NB4 (cell line): ENCODE measurements at regions not wholly inside any gene's neighbourhood (a gene's known extent, or its start where the extent isn't known, plus 50 kb on each side); places are given as distances from the start of the nearest gene placed in this dataset.

Source experiments
- DNase-seq: peaks from one replicate; pipeline ENCODE4 v3.0.0; 2010; ENCODE audit warnings: low read depth
- H3K4me3 ChIP-seq: one replicate; pipeline ENCODE4 v1.5.1; 2011; ENCODE audit warnings: mild to moderate bottlenecking, low read depth, low read length, moderate library complexity
- MYC ChIP-seq: IDR thresholded peaks from 2 replicates; pipeline ENCODE4 v1.6.1; 2011; ENCODE audit warnings: low read depth, low read length
- POLR2A ChIP-seq: IDR thresholded peaks from 2 replicates; pipeline ENCODE4 v1.6.1; 2011; ENCODE audit warnings: mild to moderate bottlenecking; ENCODE audit not compliant: insufficient read length; ENCODE audit errors: extremely low read depth
- TF ChIP-seq, protein P1 (sequence below): IDR thresholded peaks from one replicate; pipeline ENCODE4 v1.5.1; 2012; ENCODE audit warnings: low read depth, low read length
- TF ChIP-seq, protein P2 (sequence below): IDR thresholded peaks from 2 replicates; pipeline ENCODE4 v1.6.1; 2011; ENCODE audit warnings: low read depth, low read length

DNA sequence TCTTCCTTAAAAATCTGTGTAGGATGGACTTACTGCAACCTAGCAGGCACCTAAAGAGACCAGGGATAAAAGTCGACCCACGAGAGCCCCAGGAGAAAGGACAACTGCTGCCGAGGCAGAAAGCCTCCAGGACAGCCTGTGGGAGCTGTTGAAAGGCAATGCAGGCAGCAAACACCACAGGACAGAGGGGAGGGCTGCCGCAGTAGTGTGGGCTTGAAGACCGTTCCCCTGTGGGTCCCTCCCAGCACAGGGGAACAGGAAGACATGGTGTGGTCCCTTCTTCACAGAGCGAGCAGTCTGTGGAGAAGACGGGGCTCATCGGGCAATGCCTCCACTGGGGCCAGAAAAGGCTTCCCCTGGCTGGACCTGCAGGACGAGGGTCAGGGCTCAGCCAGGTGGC lies 58.5 kb upstream of the GATA2 start:
- no peak for DNase-seq
- H3K4me3 ChIP-seq = no peak overlapping the region
- TF ChIP-seq POLR2A (no peak), MYC (no peak)
- TF ChIP-seq, protein P1, sequence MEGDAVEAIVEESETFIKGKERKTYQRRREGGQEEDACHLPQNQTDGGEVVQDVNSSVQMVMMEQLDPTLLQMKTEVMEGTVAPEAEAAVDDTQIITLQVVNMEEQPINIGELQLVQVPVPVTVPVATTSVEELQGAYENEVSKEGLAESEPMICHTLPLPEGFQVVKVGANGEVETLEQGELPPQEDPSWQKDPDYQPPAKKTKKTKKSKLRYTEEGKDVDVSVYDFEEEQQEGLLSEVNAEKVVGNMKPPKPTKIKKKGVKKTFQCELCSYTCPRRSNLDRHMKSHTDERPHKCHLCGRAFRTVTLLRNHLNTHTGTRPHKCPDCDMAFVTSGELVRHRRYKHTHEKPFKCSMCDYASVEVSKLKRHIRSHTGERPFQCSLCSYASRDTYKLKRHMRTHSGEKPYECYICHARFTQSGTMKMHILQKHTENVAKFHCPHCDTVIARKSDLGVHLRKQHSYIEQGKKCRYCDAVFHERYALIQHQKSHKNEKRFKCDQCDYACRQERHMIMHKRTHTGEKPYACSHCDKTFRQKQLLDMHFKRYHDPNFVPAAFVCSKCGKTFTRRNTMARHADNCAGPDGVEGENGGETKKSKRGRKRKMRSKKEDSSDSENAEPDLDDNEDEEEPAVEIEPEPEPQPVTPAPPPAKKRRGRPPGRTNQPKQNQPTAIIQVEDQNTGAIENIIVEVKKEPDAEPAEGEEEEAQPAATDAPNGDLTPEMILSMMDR = no peak
- TF ChIP-seq, protein P2, sequence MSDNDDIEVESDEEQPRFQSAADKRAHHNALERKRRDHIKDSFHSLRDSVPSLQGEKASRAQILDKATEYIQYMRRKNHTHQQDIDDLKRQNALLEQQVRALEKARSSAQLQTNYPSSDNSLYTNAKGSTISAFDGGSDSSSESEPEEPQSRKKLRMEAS = no peak

DNA sequence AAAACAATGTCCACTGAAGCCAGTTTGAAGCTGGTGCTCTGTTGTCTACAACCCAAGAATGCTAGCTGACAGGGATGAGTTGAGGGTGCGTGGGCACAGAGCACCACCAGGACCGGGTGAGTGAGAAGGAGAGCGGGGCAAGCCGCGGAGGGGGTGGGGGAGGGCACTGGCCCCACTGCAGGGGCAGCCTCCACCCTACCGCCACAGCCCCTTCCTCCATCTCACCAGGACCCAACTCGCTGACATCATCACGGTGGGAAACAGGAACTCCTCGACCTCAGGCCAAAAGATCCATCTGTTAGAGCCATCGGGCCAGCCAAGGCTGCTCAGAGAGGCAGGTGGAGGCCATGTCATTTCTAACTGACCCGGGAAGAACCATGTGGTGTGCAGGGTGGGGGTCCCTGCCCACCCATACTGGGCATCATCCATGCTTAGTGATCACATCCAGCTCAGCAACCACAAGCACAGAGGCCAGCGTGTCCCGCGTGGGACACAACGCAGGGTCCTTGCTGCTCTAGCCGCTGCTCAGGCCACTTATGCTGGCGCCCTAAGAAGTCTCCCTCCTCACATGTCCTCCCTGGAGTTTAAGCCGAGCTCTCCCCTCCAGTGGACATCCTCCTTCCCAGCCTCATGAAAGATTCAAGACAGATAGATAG lies 57.6 kb upstream of the GATA2 start:
- DNase-seq = no peak
- no peak overlapping the region for H3K4me3 ChIP-seq
- TF ChIP-seq, protein P2 = no peak
- no peak for TF ChIP-seq POLR2A
- TF ChIP-seq, protein P1 = no peak
- TF ChIP-seq MYC = no peak

DNA sequence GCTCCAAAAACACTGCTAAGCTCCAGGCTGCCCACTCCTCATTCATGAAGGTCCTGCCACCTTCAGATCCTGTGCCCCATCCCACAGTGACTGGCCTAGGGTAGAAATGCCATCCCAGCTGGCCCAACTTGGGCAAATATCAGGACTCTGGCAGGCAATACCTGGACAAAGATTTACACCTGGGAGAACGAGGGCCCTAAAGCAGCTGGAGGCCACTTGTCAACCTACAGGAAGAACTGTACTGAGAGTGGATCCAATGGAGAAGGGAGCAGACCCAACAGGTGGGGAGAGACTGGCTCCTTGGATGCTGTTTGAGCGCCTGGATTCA lies 57.1 kb upstream of the GATA2 start:
- TF ChIP-seq, protein P1 = no peak
- TF ChIP-seq, protein P2 = no peak
- TF ChIP-seq POLR2A (no peak), MYC (no peak)
- no peak overlapping the region for H3K4me3 ChIP-seq
- no peak for DNase-seq

DNA sequence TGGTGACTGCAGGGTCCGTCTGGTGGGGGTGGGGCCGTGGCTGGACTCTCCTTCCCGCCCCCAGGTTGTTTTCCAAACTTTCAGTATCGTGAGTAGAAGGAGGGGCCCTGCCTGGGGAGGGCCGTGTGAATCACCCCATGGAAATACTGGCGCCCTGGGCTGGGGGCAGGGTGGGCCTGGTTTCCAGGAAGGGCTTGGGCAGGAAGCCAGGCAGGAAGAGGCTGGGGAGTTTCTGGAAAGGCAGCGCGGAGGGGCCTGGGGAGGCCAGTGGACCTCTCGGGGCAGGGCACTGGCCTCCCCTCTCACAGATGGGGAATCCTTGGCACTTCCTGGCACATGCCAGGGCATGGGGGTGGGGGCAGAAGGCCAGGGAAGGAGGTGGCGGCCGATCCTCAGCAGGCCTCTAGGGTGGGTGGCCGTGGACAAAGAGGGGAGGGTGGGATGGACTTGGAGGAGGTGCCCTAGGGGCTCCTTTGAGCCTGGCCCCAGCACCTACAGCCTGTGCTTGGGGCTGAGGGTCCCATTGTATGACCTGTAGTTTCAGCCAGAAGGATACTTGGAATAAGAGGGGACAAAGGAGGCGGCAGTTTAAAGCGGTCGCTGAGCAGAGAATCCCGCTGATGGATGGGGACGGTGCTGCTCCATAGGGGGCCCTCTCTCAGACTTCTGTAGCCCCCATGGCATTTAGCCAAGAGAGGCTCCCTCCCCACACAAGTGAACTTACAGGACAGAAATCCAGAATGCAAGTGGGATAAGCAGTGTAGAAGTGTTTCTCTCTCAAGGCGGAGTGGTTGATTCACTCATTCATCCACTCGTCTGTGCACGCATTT lies 56.5 kb upstream of the GATA2 start:
- TF ChIP-seq, protein P1 = no peak
- TF ChIP-seq POLR2A (no peak), MYC (no peak)
- TF ChIP-seq, protein P2 = no peak
- DNase-seq = no peak
- H3K4me3 ChIP-seq = no peak overlapping the region

DNA sequence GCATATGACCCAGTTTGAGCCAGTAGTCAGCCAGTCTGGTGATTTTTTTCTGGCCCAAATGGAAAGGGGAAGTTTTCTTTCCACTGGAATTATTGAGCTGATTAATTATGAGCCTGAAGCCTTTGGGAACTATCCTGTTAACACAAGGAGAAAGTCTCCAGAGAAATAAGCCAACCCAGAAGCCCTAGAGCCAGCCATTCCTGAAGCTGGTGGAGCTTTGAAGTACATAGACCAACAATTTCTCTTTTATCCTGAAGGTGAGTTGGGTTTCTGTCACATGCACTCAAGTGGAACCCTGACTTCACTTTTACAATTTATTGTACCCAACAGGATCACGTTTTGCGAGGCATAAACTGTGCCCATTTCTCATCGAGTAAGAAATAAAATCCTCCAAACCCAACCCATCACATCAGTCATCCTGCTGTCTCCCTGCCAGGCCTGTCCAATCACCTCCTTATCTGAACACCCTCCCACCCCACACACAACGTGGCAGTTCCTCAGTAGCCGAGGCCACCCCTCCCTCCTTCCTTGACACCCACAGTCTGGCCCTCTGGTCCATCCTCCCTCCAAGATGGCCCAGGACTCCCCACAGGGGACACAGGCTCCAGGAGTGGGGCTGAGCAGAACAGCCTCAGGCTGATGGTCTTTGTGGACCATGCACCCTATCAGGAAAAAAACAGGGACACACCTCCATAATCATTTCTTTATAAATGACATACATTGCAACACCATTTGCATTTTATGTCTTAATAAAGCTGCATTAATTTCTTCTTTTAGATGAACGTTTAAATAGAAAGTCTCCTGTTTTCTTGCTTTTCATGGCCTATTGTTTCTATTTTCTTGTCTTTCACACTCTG lies 55.7 kb upstream of the GATA2 start:
- no peak for DNase-seq
- TF ChIP-seq, protein P2 = no peak
- TF ChIP-seq MYC = no peak
- no peak for TF ChIP-seq POLR2A
- TF ChIP-seq, protein P1 = no peak
- H3K4me3 ChIP-seq = no peak overlapping the region
